A549 (cell line): ENCODE measurements at regions not wholly inside any gene's neighbourhood (a gene's known extent, or its start where the extent isn't known, plus 50 kb on each side); places are given as distances from the start of the nearest gene placed in this dataset.
A peak's percentile ranks its signal among the peaks of the same experiment; 100 is the strongest.

Experiments
- ATAC-seq, 2 experiments: fragments of 200-7000 bp in 1 of 2; fragments of >200 bp in 1 of 2; cut with Nextera tagmentation in 1 of 2; cut with Tn5 transposase in 1 of 2; 3 replicates each; pipeline versions ENCODE4 v1.8.0 to v1.9.1; 2018 to 2020; ENCODE audit warnings: mild to moderate bottlenecking in 1 of 2, moderate library complexity in 1 of 2
- CTCF ChIA-PET: fragments of 300-600 bp; sonication (Branson Sonifier 250); formaldehyde crosslinking; extraction: SDS; loops from one replicate; lab custom pipeline; 2021; ENCODE audit warnings: antibody characterized with exemption, inconsistent platforms; lab: Yijun Ruan, JAX
- POLR2A ChIA-PET: fragments of 350-600 bp; formaldehyde crosslinking; extraction: SDS; loops from one replicate; lab custom pipeline; 2021; ENCODE audit warnings: antibody characterized with exemption, inconsistent platforms; lab: Yijun Ruan, JAX
- DNase-seq, 2 experiments: peaks; one replicate each; pipeline versions ENCODE4 v3.0.0 to v3.0.0-alpha.2; 2011 to 2016; ENCODE audit warnings: low read depth in 1 of 2, low spot score in 1 of 2
- FAIRE-seq: peaks from 2 replicates; lab custom pipeline; 2011; peaks lifted over from hg19 to GRCh38; lab: Jason Lieb, UNC
- H3K27ac ChIP-seq, 2 experiments: fragments of >200 bp; sonication (Bioruptor Twin); formaldehyde crosslinking; 3 replicates each; pipeline ENCODE4 v1.5.1; 2016 to 2017
- H3K4me1 ChIP-seq: fragments of >200 bp; sonication (Bioruptor Twin); formaldehyde crosslinking; 3 replicates; pipeline ENCODE4 v1.6.1; 2016
- H3K4me2 ChIP-seq: fragments of >200 bp; sonication (Bioruptor Twin); formaldehyde crosslinking; 3 replicates; pipeline ENCODE4 v1.6.1; 2016
- H3K4me3 ChIP-seq: fragments of >200 bp; sonication (Bioruptor Twin); formaldehyde crosslinking; 3 replicates; pipeline ENCODE4 v1.5.1; 2016
- H3K9me3 ChIP-seq: fragments of >200 bp; sonication (Bioruptor Twin); formaldehyde crosslinking; 3 replicates; pipeline ENCODE4 v1.6.1; 2016
- BHLHE40 ChIP-seq: IDR thresholded peaks from 2 replicates; pipeline ENCODE4 v1.6.1; 2012; ENCODE audit warnings: low read depth, low read length, inconsistent platforms
- CBX8 ChIP-seq: fragments of 200-600 bp; sonication (generic); IDR thresholded peaks from 2 replicates; pipeline ENCODE4 v1.6.1; 2016
- CEBPB ChIP-seq, 2 experiments: fragments of >200 bp in 1 of 2; sonication (Bioruptor Twin) in 1 of 2; formaldehyde crosslinking in 1 of 2; IDR thresholded peaks; 2 replicates each; pipeline ENCODE4 v1.6.1; 2012 to 2016
- CHD2 ChIP-seq: fragments of 150-350 bp; IDR thresholded peaks from 2 replicates; pipeline ENCODE4 v1.6.1; 2014; ENCODE audit warnings: low read length; ENCODE audit not compliant: partially characterized antibody
- CHD4 ChIP-seq: fragments of 200-600 bp; sonication (generic); IDR thresholded peaks from 2 replicates; pipeline ENCODE4 v1.6.1; 2016; ENCODE audit warnings: antibody characterized with exemption, mild to moderate bottlenecking, borderline replicate concordance
- EHF ChIP-seq: fragments of 250-450 bp; sonication (Bioruptor Pico); IDR thresholded peaks from 2 replicates; pipeline ENCODE4 v1.5.0; 2020; ENCODE audit warnings: mild to moderate bottlenecking
- EP300 ChIP-seq, 2 experiments: fragments of >200 bp; sonication (Bioruptor Twin); formaldehyde crosslinking; IDR thresholded peaks; 2 replicates in 1 of 2; 3 replicates in 1 of 2; pipeline ENCODE4 v1.6.1; 2016 to 2017
- FOSL2 ChIP-seq, 2 experiments: fragments of 450-650 bp in 1 of 2; fragments of >200 bp in 1 of 2; sonication (Bioruptor Twin) in 1 of 2; formaldehyde crosslinking; IDR thresholded peaks; 2 replicates each; pipeline versions ENCODE4 v1.5.0 to v1.6.1; 2016 to 2020; ENCODE audit warnings: mild to moderate bottlenecking in 1 of 2, moderate library complexity in 1 of 2
- FOXS1 ChIP-seq: fragments of 250-450 bp; sonication (Bioruptor Pico); IDR thresholded peaks from 2 replicates; pipeline ENCODE4 v1.5.0; 2020; ENCODE audit warnings: mild to moderate bottlenecking, moderate library complexity
- GATA3 ChIP-seq: IDR thresholded peaks from 2 replicates; pipeline ENCODE4 v1.6.1; 2012; ENCODE audit warnings: borderline replicate concordance
- HDAC2 ChIP-seq: fragments of 200-600 bp; sonication (generic); IDR thresholded peaks from 2 replicates; pipeline ENCODE4 v1.6.1; 2016
- HEYL ChIP-seq: fragments of 250-450 bp; sonication (Bioruptor Pico); IDR thresholded peaks from 2 replicates; pipeline ENCODE4 v1.8.0; 2021; ENCODE audit warnings: mild to moderate bottlenecking, moderate library complexity
- HOXA7 ChIP-seq: fragments of 250-450 bp; sonication (Bioruptor Pico); IDR thresholded peaks from 2 replicates; pipeline ENCODE4 v1.5.0; 2020; ENCODE audit warnings: mild to moderate bottlenecking, moderate library complexity
- KDM5A ChIP-seq: fragments of 200-600 bp; sonication (generic); IDR thresholded peaks from 2 replicates; pipeline ENCODE4 v1.6.1; 2016; ENCODE audit warnings: antibody characterized with exemption, mild to moderate bottlenecking
- MAFK ChIP-seq: fragments of 450-650 bp; IDR thresholded peaks from 2 replicates; pipeline ENCODE4 v1.6.1; 2014; ENCODE audit not compliant: partially characterized antibody
- MAZ ChIP-seq: fragments of 150-350 bp; IDR thresholded peaks from 2 replicates; pipeline ENCODE4 v1.6.1; 2014; ENCODE audit warnings: antibody characterized with exemption, low read depth, low read length, borderline replicate concordance
- MYC ChIP-seq: IDR thresholded peaks from 2 replicates; pipeline ENCODE4 v1.6.1; 2012; ENCODE audit warnings: mild to moderate bottlenecking, inconsistent platforms, low read length, improper control_type of control experiment, borderline replicate concordance
- RAD21 ChIP-seq, 2 experiments: fragments of >200 bp in 1 of 2; sonication (Bioruptor Twin) in 1 of 2; formaldehyde crosslinking in 1 of 2; IDR thresholded peaks in 1 of 2; conservative IDR thresholded peaks in 1 of 2; 2 replicates in 1 of 2; 3 replicates in 1 of 2; pipeline ENCODE4 v1.6.1; 2012 to 2018; ENCODE audit warnings: inconsistent platforms in 1 of 2
- RCOR1 ChIP-seq: fragments of 150-350 bp; IDR thresholded peaks from 2 replicates; pipeline ENCODE4 v1.6.1; 2014; ENCODE audit warnings: antibody characterized with exemption, low read length, low read depth
- SMC3 ChIP-seq: fragments of >200 bp; sonication (Bioruptor Twin); formaldehyde crosslinking; IDR thresholded peaks from 3 replicates; pipeline ENCODE4 v1.6.1; 2018; ENCODE audit warnings: inconsistent platforms
- SREBF2 ChIP-seq: fragments of 450-650 bp; IDR thresholded peaks from 2 replicates; pipeline ENCODE4 v1.6.1; 2014; ENCODE audit warnings: mild to moderate bottlenecking, moderate library complexity
- TP53 ChIP-seq: fragments of 250-450 bp; sonication (Bioruptor Pico); IDR thresholded peaks from 2 replicates; pipeline ENCODE4 v1.5.0; 2021; ENCODE audit warnings: mild to moderate bottlenecking, moderate library complexity
- ZFP36 ChIP-seq: fragments of 450-650 bp; IDR thresholded peaks from 2 replicates; pipeline ENCODE4 v1.6.1; 2014; ENCODE audit warnings: borderline replicate concordance; ENCODE audit not compliant: partially characterized antibody
- ZNF302 ChIP-seq: fragments of 250-450 bp; sonication (Bioruptor Pico); IDR thresholded peaks from 2 replicates; pipeline ENCODE4 v1.9.0; 2021; ENCODE audit warnings: inconsistent platforms, mild to moderate bottlenecking, moderate library complexity
- WGBS: methylation state at CpG from one replicate; pipeline ENCODE4 v1.1.6; 2017; ENCODE audit errors: missing lambda C conversion rate; 5-methylcytosine and 5-hydroxymethylcytosine counted together
- TF ChIP-seq, protein P1 (sequence below): fragments of >200 bp; sonication (Bioruptor Twin); formaldehyde crosslinking; IDR thresholded peaks from 2 replicates; pipeline ENCODE4 v1.6.1; 2016
- TF ChIP-seq, protein P2 (sequence below): fragments of 250-450 bp; sonication (Bioruptor Pico); IDR thresholded peaks from 2 replicates; pipeline ENCODE4 v1.5.0; 2020; ENCODE audit warnings: low read depth, mild to moderate bottlenecking, moderate library complexity
- TF ChIP-seq, protein P3 (sequence below): fragments of 450-650 bp; IDR thresholded peaks from 2 replicates; pipeline ENCODE4 v1.6.1; 2014; ENCODE audit warnings: antibody characterized with exemption

DNA sequence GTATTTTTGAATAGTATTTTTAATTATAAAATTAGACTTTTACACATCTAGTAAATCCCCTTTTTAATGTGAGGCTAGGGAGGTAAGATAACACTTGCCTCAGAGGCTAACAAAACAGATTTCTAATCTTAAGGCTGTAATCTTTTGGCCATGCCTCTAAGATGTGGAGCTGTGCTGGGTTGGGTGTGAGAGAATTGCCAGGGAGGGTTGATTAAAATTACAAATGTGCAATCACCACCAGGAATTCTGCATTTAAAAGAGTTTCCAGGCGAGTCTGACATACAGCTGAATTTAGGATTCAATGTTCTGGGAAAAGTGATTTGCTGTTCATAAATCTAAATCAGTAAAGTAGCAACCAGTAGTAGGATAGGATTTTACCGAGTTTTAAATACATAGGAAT lies 73.3 kb downstream of the NUDT12 start:
- 46% methylated on average over 2 of the region's 2 CpGs for WGBS
- TF ChIP-seq EHF = no peak
- TF ChIP-seq KDM5A = no peak
- no peak for TF ChIP-seq TP53 (CRISPR knock-in tag)
- TF ChIP-seq HEYL = no peak
- TF ChIP-seq EP300 (IDR thresholded peaks at IDR 0.05) = no peak
- no peak for TF ChIP-seq RCOR1
- no peak for TF ChIP-seq RAD21 (conservative IDR thresholded peaks at IDR 0.05 in 1 of 2, IDR thresholded peaks at IDR 0.05 in 1 of 2)
- TF ChIP-seq, protein P1, sequence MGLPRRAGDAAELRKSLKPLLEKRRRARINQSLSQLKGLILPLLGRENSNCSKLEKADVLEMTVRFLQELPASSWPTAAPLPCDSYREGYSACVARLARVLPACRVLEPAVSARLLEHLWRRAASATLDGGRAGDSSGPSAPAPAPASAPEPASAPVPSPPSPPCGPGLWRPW = no peak
- TF ChIP-seq, protein P2, sequence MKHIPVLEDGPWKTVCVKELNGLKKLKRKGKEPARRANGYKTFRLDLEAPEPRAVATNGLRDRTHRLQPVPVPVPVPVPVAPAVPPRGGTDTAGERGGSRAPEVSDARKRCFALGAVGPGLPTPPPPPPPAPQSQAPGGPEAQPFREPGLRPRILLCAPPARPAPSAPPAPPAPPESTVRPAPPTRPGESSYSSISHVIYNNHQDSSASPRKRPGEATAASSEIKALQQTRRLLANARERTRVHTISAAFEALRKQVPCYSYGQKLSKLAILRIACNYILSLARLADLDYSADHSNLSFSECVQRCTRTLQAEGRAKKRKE (CRISPR knock-in tag) = no peak
- TF ChIP-seq MAZ = no peak
- no peak for TF ChIP-seq SREBF2
- TF ChIP-seq CBX8 = no peak
- no peak for TF ChIP-seq HDAC2
- TF ChIP-seq HOXA7 (CRISPR knock-in tag) = no peak
- no peak for TF ChIP-seq SMC3
- no peaks in the 10 kb centered on the region for H3K4me1 ChIP-seq
- FAIRE-seq (no peak), DNase-seq (no peak), ATAC-seq (no peak)
- no peak overlapping the region for H3K4me2 ChIP-seq
- H3K9me3 ChIP-seq = peaks cover 1% of the 10 kb centered on the region; the same call in 1 of the 3 replicates
- ChIA-PET POLR2A (no interaction called here), CTCF (interaction anchor here (0.8 to 1.3 kb wide), 2 partner anchors 14 to 37 kb away, joined by 3 read pairs; no protein-coding TSS in a partner anchor)
- H3K4me3 ChIP-seq = no peak overlapping the region
- H3K27ac ChIP-seq = no peak overlapping the region

DNA sequence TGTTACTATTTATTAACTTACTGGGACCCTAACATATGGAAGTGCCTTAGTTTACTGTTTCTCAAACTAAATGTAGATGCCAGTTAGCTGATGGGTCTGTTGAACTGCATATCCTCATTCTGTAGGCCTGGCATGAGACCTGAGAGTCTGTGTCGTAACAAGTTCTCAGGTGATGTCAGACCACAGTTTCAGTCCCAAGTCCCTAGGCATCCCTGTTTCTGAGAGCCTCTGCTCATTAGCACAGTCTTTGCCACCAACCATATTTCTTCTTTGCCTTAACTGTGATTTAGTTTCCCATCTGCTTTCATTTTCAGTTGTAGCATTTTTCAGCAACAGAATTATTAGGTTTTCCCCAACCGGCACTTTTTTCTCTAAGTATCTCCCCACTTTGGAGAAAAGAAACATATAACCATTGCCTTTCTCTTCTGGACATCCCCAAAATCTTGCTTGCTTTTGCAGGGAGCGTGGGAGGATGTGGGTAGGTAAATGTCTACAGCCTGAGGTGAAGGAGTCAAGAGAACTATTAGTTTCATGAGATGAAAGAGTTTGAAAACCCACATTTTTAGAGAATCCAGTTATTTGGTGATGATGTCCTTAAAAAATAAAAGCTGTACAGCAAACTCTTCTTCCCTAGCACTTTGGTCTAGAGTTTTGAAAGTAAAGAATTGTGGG lies 74.6 kb downstream of the NUDT12 start:
- H3K4me1 ChIP-seq = no peaks in the 10 kb centered on the region
- POLR2A ChIA-PET = no interaction called here
- no peaks in the 10 kb centered on the region for H3K9me3 ChIP-seq
- no peak overlapping the region for H3K4me3 ChIP-seq
- H3K4me2 ChIP-seq = no peak overlapping the region
- H3K27ac ChIP-seq = no peak overlapping the region
- FAIRE-seq = no peak
- no peak for DNase-seq
- ATAC-seq = no peak
- TF ChIP-seq CEBPB (IDR thresholded peaks at IDR 0.05) (no peak), CHD4 (no peak), SREBF2 (no peak), MYC (no peak), EHF (no peak), GATA3 (no peak), BHLHE40 (no peak)
- TF ChIP-seq, protein P3, sequence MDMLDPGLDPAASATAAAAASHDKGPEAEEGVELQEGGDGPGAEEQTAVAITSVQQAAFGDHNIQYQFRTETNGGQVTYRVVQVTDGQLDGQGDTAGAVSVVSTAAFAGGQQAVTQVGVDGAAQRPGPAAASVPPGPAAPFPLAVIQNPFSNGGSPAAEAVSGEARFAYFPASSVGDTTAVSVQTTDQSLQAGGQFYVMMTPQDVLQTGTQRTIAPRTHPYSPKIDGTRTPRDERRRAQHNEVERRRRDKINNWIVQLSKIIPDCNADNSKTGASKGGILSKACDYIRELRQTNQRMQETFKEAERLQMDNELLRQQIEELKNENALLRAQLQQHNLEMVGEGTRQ = no peak
- TF ChIP-seq, all 56 proteins: peak for 0
- 81% methylated on average over 3 of the region's 3 CpGs for WGBS
- CTCF ChIA-PET = interaction anchor here (2.6 kb wide), 1 partner anchor 13 kb away, joined by 10 read pairs; no protein-coding TSS in a partner anchor

DNA sequence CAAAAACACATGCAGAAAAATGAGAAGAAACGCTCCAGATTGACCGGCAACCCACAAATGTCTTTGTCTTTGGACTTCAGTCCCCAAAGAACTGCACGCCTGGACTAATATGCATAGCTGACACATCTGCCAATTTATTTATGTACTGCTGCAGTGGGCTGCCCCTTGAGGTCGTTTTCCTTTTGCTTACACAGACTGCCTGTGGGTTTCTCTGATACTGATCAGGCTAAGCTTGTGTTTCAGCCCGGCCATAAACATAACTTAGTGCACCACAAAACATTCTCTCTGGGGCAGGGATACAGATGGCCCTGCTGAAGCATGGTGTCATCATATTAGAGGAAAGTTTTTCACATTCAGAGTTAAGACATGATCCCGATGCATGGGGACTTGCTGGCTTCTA lies 75.4 kb downstream of the NUDT12 start:
- ATAC-seq (peak in 1 of 2 experiments; percentile 24; a peak in 1 of 6 replicates), DNase-seq (no peak), FAIRE-seq (no peak)
- WGBS = 47% methylated on average over 6 of the region's 6 CpGs
- TF ChIP-seq FOXS1 (CRISPR knock-in tag) (no peak), MAFK (no peak), KDM5A (no peak), ZNF302 (CRISPR knock-in tag) (no peak), HOXA7 (CRISPR knock-in tag) (no peak), EHF (no peak), CHD2 (no peak), FOSL2 (IDR thresholded peaks at IDR 0.05) (no peak), FOSL2 (CRISPR knock-in tag; IDR thresholded peaks at IDR 0.05) (no peak), ZFP36 (no peak)
- TF ChIP-seq, protein P3 = no peak
- Histone ChIP-seq H3K4me3 (no peak overlapping the region), H3K4me1 (no peaks in the 10 kb centered on the region), H3K9me3 (no peaks in the 10 kb centered on the region), H3K27ac (no peak overlapping the region), H3K4me2 (no peak overlapping the region)
- ChIA-PET POLR2A (no interaction called here), CTCF (interaction anchor here (2.6 kb wide), 1 partner anchor 12 kb away, joined by 10 read pairs; no protein-coding TSS in a partner anchor)
